ENCODE measurements at regions not wholly inside any gene's neighbourhood (a gene's known extent, or its start where the extent isn't known, plus 50 kb on each side); places are given as distances from the start of the nearest gene placed in this dataset.

DNA sequence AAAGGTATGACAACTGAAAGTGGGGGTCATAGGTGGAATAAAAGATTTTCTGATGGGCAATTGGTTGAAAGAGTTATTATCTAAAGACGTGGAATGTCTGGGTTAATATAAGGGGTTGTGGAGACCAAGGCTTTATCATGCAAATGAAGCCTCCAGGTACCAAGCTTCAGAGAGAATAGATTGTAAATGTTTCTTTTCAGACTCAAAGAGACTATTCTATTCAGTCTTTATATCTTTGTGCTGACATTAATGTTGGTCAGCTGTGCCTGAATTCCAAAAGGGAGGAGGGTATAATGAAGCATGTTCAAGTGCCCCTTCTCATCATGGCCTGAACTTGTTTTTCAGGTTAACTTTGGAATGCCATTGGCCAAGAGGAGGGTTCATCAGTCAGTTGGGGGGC lies 145.3 kb downstream of the SETD4 start:
- no peak for ATAC-seq
- DNase-seq = no peak

GRCh38 chr21:35911412-35912191 lies 148.7 kb downstream of the SETD4 start:
- H3K4me1 ChIP-seq = no peaks in the 10 kb centered on the region
- DNase-seq (no peak), ATAC-seq (peak; percentile 65)
- no peak overlapping the region for H3K4me3 ChIP-seq
- intact Hi-C loops (cut with DNase I) = no loop called here
- H3K9me3 ChIP-seq = no peaks in the 10 kb centered on the region
- H3K36me3 ChIP-seq = no peaks in the 10 kb centered on the region
- H3K27me3 ChIP-seq = no peaks in the 10 kb centered on the region
- TF ChIP-seq, protein P1, sequence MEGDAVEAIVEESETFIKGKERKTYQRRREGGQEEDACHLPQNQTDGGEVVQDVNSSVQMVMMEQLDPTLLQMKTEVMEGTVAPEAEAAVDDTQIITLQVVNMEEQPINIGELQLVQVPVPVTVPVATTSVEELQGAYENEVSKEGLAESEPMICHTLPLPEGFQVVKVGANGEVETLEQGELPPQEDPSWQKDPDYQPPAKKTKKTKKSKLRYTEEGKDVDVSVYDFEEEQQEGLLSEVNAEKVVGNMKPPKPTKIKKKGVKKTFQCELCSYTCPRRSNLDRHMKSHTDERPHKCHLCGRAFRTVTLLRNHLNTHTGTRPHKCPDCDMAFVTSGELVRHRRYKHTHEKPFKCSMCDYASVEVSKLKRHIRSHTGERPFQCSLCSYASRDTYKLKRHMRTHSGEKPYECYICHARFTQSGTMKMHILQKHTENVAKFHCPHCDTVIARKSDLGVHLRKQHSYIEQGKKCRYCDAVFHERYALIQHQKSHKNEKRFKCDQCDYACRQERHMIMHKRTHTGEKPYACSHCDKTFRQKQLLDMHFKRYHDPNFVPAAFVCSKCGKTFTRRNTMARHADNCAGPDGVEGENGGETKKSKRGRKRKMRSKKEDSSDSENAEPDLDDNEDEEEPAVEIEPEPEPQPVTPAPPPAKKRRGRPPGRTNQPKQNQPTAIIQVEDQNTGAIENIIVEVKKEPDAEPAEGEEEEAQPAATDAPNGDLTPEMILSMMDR (IDR thresholded peaks at IDR 0.05) = no peak
- no peak overlapping the region for H3K27ac ChIP-seq

More for the DNA sequence above, 145.3 kb downstream of the SETD4 start:
- H3K27ac ChIP-seq = no peak overlapping the region
- TF ChIP-seq, protein P1 (IDR thresholded peaks at IDR 0.05) = no peak
- no peaks in the 10 kb centered on the region for H3K36me3 ChIP-seq
- H3K4me3 ChIP-seq = no peak overlapping the region
- H3K9me3 ChIP-seq = no peaks in the 10 kb centered on the region
- intact Hi-C loops (cut with DNase I) = no loop called here
- no peaks in the 10 kb centered on the region for H3K4me1 ChIP-seq
- no peaks in the 10 kb centered on the region for H3K27me3 ChIP-seq

DNA sequence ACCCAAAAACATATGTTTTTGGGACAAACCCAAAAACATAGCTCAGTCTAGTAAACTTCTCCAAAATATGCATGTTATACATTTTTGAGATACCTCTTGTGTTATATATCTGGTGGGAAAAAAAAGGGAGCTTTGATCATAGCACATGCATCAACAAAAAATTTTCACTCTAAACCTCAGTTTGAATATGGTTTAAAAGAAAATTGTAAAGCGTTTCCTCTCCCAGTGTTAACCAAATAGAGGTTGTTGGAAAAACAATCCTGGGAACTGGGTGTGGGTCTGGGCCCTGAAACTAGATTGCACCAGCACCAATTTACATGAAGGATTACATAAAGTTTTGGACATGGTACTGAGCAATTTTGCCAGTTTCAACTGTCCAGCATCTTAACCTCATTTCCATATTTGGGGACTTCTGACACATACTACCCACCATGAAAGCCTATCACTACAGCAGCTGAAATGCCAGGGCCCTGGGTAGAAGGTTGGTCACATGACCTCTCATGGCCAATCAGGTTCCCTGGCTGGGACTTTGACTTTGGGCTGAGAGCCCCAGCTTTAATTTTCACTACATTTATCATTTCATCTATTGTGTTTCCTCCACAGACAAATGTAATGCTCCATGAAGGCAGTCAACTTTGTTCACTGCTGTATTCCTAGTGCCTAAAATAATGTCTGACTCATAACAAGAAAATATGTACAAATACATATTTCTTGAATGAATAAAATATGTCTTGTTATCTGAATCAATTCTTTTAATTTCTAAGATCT lies 150.7 kb downstream of the SETD4 start:
- no peaks in the 10 kb centered on the region for H3K36me3 ChIP-seq
- no peak overlapping the region for H3K27ac ChIP-seq
- no peaks in the 10 kb centered on the region for H3K4me1 ChIP-seq
- TF ChIP-seq, protein P1 (IDR thresholded peaks at IDR 0.05) = no peak
- H3K27me3 ChIP-seq = no peaks in the 10 kb centered on the region
- intact Hi-C loops (cut with DNase I) = no loop called here
- no peaks in the 10 kb centered on the region for H3K9me3 ChIP-seq
- ATAC-seq = no peak
- no peak for DNase-seq
- no peak overlapping the region for H3K4me3 ChIP-seq

GRCh38 chr21:35908311-35909078 lies 151.8 kb downstream of the SETD4 start:
- TF ChIP-seq, protein P1 (IDR thresholded peaks at IDR 0.05) = no peak
- no peaks in the 10 kb centered on the region for H3K27me3 ChIP-seq
- no peaks in the 10 kb centered on the region for H3K9me3 ChIP-seq
- H3K4me1 ChIP-seq = no peaks in the 10 kb centered on the region
- no peak for ATAC-seq
- H3K4me3 ChIP-seq = no peak overlapping the region
- no peak for DNase-seq
- H3K36me3 ChIP-seq = no peaks in the 10 kb centered on the region
- H3K27ac ChIP-seq = no peak overlapping the region
- intact Hi-C loops (cut with DNase I) = no loop called here

GRCh38 chr21:35906586-35906985 lies 153.7 kb downstream of the SETD4 start:
- Histone ChIP-seq H3K27ac (no peak overlapping the region), H3K27me3 (no peaks in the 10 kb centered on the region), H3K4me3 (no peak overlapping the region), H3K4me1 (no peaks in the 10 kb centered on the region), H3K9me3 (no peaks in the 10 kb centered on the region), H3K36me3 (no peaks in the 10 kb centered on the region)
- intact Hi-C loops (cut with DNase I) = no loop called here
- ATAC-seq (no peak), DNase-seq (no peak)
- TF ChIP-seq, protein P1 (IDR thresholded peaks at IDR 0.05) = no peak

Measured in upper lobe of right lung (tissue), 1 donor.